D341Med (cell line): ENCODE measurements at regions not wholly inside any gene's neighbourhood (a gene's known extent, or its start where the extent isn't known, plus 50 kb on each side); places are given as distances from the start of the nearest gene placed in this dataset.
A peak's percentile ranks its signal among the peaks of the same experiment; 100 is the strongest.
"Not testable (repeated sequence)": the region's sequence is repeated elsewhere in the genome, so short reads cannot be mapped to it uniquely, and the experiment has no call there.

ENCODE experiments used
- DNase-seq: peaks from one replicate; pipeline ENCODE4 v3.0.0; 2012; ENCODE audit warnings: low spot score

- DNase-seq = no peak
Measured at GRCh38 chr6:130672153-130672552, 155.1 kb upstream of the SMLR1 start.

GRCh38 chr6:130674604-130675003 lies 152.6 kb upstream of the SMLR1 start:
- no peak for DNase-seq

- DNase-seq = no peak
Measured at GRCh38 chr6:130675072-130675471, 152.1 kb upstream of the SMLR1 start.

GRCh38 chr6:130676077-130676772 lies 151.0 kb upstream of the SMLR1 start:
- peak; percentile 37 for DNase-seq

- no peak for DNase-seq
Measured at GRCh38 chr6:130676773-130677144, 150.4 kb upstream of the SMLR1 start.

- no peak for DNase-seq
Measured at GRCh38 chr6:130677312-130677711, 149.9 kb upstream of the SMLR1 start.

- no peak for DNase-seq
Measured at GRCh38 chr6:130677766-130678165, 149.4 kb upstream of the SMLR1 start.

GRCh38 chr6:130679684-130680083 lies 147.5 kb upstream of the SMLR1 start:
- no peak for DNase-seq

- no peak for DNase-seq
Measured at GRCh38 chr6:130680116-130680515, 147.1 kb upstream of the SMLR1 start.

GRCh38 chr6:130681028-130681427 lies 146.2 kb upstream of the SMLR1 start:
- no peak for DNase-seq

- no peak for DNase-seq
Measured at GRCh38 chr6:130682066-130682465, 145.1 kb upstream of the SMLR1 start.

- no peak for DNase-seq
Measured at GRCh38 chr6:130683761-130684517, 143.3 kb upstream of the SMLR1 start.

GRCh38 chr6:130692659-130693058 lies 134.5 kb upstream of the SMLR1 start:
- no peak for DNase-seq

- DNase-seq = no peak
Measured at GRCh38 chr6:130693944-130694343, 133.3 kb upstream of the SMLR1 start.

GRCh38 chr6:130694606-130695005 lies 132.6 kb upstream of the SMLR1 start:
- DNase-seq = no peak

GRCh38 chr6:130696806-130697205 lies 130.4 kb upstream of the SMLR1 start:
- no peak for DNase-seq

GRCh38 chr6:130697271-130697994 lies 129.8 kb upstream of the SMLR1 start:
- no peak for DNase-seq

GRCh38 chr6:130697995-130698535 lies 129.1 kb upstream of the SMLR1 start:
- DNase-seq = peak; percentile 67

- no peak for DNase-seq
Measured at GRCh38 chr6:130699742-130700141, 127.5 kb upstream of the SMLR1 start.

- DNase-seq = no peak
Measured at GRCh38 chr6:130700397-130700796, 126.8 kb upstream of the SMLR1 start.

- no peak for DNase-seq
Measured at GRCh38 chr6:130708338-130708737, 118.9 kb upstream of the SMLR1 start.

GRCh38 chr6:130711641-130712040 lies 115.6 kb upstream of the SMLR1 start:
- DNase-seq = not testable (repeated sequence)

GRCh38 chr6:130713144-130713543 lies 114.1 kb upstream of the SMLR1 start:
- DNase-seq = no peak
